ENCODE measurements at regions not wholly inside any gene's neighbourhood (a gene's known extent, or its start where the extent isn't known, plus 50 kb on each side); places are given as distances from the start of the nearest gene placed in this dataset.
"Not testable (repeated sequence)": the region's sequence is repeated elsewhere in the genome, so short reads cannot be mapped to it uniquely, and the experiment has no call there.

GRCh38 chr5:166880456-166880855 is 1411.0 kb upstream of the WWC1 start:
- no peak for DNase-seq

GRCh38 chr5:166881802-166882201 is 1409.6 kb upstream of the WWC1 start:
- DNase-seq: no peak

GRCh38 chr5:166883016-166883415 is 1408.4 kb upstream of the WWC1 start:
- DNase-seq: no peak

GRCh38 chr5:166898166-166898565 is 1393.3 kb upstream of the WWC1 start:
- DNase-seq: no peak

GRCh38 chr5:166899343-166899742 is 1392.1 kb upstream of the WWC1 start:
- no peak for DNase-seq

- DNase-seq: no peak
Observed at GRCh38 chr5:166904571-166904970, 1386.9 kb upstream of the WWC1 start.

- DNase-seq: no peak
Observed at GRCh38 chr5:166906991-166907713, 1384.3 kb upstream of the WWC1 start.

- no peak for DNase-seq
Observed at GRCh38 chr5:166909040-166909439, 1382.4 kb upstream of the WWC1 start.

GRCh38 chr5:166909926-166910325 is 1381.5 kb upstream of the WWC1 start:
- no peak for DNase-seq

GRCh38 chr5:166910995-166911394 is 1380.5 kb upstream of the WWC1 start:
- DNase-seq: no peak

- no peak for DNase-seq
Observed at GRCh38 chr5:166916021-166916420, 1375.4 kb upstream of the WWC1 start.

- DNase-seq: no peak
Observed at GRCh38 chr5:166926138-166926537, 1365.3 kb upstream of the WWC1 start.

GRCh38 chr5:166926806-166927475 is 1364.5 kb upstream of the WWC1 start:
- DNase-seq: not testable (repeated sequence)

- no peak for DNase-seq
Observed at GRCh38 chr5:166936351-166936750, 1355.1 kb upstream of the WWC1 start.

- DNase-seq: no peak
Observed at GRCh38 chr5:166938071-166938470, 1353.4 kb upstream of the WWC1 start.

GRCh38 chr5:166942948-166943347 is 1348.5 kb upstream of the WWC1 start:
- no peak for DNase-seq

- DNase-seq: no peak
Observed at GRCh38 chr5:166947045-166947444, 1344.4 kb upstream of the WWC1 start.

GRCh38 chr5:166948679-166949078 is 1342.8 kb upstream of the WWC1 start:
- no peak for DNase-seq

- no peak for DNase-seq
Observed at GRCh38 chr5:166952048-166952447, 1339.4 kb upstream of the WWC1 start.

GRCh38 chr5:166957782-166958181 is 1333.7 kb upstream of the WWC1 start:
- no peak for DNase-seq

GRCh38 chr5:166959766-166960165 is 1331.7 kb upstream of the WWC1 start:
- no peak for DNase-seq

- DNase-seq: no peak
Observed at GRCh38 chr5:166961028-166961427, 1330.4 kb upstream of the WWC1 start.

- no peak for DNase-seq
Observed at GRCh38 chr5:166961913-166962312, 1329.5 kb upstream of the WWC1 start.

GRCh38 chr5:166962461-166962860 is 1329.0 kb upstream of the WWC1 start:
- no peak for DNase-seq

- DNase-seq: no peak
Observed at GRCh38 chr5:166963596-166963995, 1327.8 kb upstream of the WWC1 start.

All from activated gamma-delta T cell treated with Interleukin-2 at 50 U/mL for 16 hours (primary cell).